NCI-H2107 treated with DMSO at 0.1 percent for 48 hours (cell line): ENCODE measurements at regions not wholly inside any gene's neighbourhood (a gene's known extent, or its start where the extent isn't known, plus 50 kb on each side); places are given as distances from the start of the nearest gene placed in this dataset.

ENCODE experiments used
- DNase-seq: peaks from one replicate; lab custom pipeline; 2025; ENCODE audit not compliant: unreplicated experiment; lab: John Stamatoyannopoulos, UW

DNA sequence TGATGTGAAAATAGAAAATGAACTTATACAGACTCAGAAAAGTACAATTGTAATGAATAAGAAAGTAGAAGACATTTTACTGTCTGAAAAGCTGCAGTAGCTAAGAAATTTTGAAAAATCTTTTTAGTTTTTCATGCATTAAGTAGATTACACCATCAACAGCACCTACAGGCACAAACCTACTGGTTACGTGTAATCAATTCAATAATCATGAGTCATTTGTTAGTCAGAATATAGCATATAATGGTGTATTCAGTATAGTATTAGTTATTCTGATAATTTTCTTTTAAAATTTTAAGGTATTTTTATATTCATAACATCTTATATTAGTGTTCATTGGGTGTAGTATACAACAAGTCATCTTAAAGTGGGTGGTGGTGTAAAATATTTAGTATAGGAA, 550.5 kb upstream of the GBE1 start:
- DNase-seq, result no peak

DNA sequence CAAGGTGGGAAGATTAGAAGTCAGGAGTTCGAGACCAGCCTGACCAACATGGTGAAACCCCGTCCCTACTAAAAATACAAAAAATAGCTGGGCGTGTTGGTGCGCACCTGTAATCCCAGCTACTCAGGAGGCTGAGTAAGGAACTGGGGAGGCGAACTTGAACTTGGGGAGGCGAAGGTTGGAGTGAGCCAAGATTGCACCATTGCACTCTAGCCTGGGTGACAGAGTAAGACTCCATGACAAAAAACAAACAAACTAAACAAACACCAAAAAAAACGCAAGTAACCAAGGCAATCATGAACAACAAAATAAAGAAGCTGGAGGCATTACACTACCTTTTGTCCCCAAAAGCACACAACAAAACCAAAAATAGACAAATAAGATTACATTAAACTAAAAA, 547.3 kb upstream of the GBE1 start:
- DNase-seq, result no peak

DNA sequence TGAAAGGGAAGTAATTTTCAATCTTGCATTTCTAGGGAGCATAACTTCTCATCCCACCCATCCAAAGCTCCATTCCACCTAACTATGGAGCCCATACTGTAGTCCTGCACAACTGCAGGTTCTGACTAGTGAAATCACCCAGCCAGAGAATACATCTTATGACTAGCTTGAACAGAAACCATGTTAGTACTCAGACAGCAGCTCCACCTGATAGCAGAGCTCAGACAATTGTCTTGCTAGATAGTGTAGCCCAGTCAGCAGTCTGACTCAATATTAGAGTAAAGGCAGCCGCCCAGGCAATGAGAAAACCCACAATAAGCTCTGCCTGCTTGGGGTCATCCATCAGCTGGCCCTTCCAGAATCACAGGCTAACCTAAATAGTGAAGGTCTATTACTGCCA, 544.7 kb upstream of the GBE1 start:
- DNase-seq, result no peak

- DNase-seq, result no peak
These were observed 533.2 kb upstream of the GBE1 start for GRCh38 chr3:82294609-82295008.

DNA sequence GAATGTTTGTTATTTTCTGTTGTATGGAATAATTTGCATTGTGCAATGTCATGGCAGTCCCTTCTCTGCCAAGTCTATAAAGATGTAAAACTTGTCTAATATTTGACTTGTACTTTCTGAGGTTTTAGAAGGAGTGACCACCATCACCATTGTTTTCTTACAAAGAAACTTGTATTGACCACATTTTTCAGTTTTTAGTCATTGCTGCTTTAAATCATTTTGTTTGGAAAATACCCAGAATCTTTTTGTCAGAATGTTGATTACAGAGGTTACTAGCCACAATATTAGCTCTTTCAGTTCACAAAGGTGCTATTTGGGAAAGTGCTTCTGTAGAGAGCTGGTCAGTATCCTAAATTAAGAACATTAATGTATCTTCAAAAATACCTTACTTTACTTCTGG, 532.4 kb upstream of the GBE1 start:
- no peak for DNase-seq

DNA sequence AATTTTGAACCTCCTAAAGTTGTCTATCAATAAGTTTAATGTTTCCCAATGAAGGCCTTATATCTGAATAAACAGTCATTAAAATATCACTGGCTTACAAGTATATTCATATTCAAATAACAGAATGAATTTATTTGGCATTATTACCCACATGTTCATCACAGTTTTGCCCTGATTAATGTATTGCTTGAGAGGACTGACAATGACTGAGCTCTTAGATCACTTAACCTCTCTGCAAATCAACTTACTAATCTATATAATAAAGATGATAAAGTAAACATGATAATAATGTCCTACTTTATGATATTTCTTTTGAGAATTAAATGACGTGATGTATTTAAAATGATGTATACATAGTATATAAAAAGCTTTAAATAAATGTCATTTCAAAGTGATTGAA, 532.0 kb upstream of the GBE1 start:
- DNase-seq, result no peak

DNA sequence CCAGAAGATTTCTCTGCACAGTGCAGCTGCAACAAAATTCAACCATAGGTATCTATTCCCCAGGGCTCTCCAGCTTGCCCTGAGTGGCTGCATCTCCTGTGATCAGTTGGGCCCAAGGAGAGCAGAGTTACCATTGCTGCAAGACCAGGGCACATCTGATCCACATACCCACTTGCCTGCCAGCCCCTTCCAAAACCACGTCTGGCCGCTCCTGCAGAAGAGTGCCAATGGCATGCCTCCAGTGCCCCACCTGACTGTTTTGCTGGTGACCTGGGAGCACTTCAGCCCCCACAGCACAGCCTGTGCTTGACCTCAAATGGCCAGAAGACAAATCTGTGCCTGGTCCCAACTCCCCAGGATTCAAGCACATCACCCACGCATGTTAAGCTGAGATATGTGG, 526.1 kb upstream of the GBE1 start:
- no peak for DNase-seq

- DNase-seq, result no peak
These were observed 519.8 kb upstream of the GBE1 start for GRCh38 chr3:82281205-82281604.

GRCh38 chr3:82276992-82277391, 515.5 kb upstream of the GBE1 start:
- no peak for DNase-seq

DNA sequence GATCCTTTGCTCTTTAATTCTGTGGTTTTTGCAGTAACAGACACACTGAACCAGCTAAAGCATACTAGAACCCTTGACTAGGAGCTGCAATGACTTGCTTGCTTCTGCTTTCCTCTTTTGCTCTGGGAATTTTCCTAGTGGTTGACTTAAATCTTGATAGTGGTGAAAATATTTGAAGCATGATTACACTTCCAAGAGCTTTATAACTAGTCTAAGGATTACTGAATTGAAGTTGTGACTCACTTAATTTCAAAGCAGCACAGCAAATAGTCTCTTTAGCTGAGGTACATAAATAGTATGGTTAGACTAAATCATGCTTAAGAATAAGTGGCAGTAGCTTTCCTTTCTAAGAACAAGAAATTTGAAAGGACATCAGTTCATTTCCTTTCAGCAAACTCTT, 513.5 kb upstream of the GBE1 start:
- DNase-seq, result no peak

GRCh38 chr3:82265747-82266146, 504.3 kb upstream of the GBE1 start:
- DNase-seq, result no peak

DNA sequence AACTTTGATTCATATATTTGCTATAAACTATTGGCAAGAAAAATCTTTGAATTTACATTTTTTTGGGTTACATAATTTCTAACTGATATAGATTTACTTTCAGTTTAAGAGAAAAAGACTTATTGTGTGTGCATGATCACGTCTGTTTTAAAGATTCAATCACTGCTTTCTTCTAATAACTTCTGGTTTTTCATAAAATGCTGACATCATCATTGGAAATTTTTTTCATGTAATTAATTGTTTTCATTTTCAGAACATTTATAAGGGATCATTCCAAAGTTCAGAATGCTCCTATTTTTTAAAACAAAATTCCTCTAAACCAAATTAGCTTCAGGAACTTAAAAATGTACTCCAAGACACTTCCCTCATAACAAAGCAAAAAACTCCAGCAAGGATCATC, 500.7 kb upstream of the GBE1 start:
- no peak for DNase-seq

GRCh38 chr3:82261637-82262036, 500.2 kb upstream of the GBE1 start:
- DNase-seq, result no peak

DNA sequence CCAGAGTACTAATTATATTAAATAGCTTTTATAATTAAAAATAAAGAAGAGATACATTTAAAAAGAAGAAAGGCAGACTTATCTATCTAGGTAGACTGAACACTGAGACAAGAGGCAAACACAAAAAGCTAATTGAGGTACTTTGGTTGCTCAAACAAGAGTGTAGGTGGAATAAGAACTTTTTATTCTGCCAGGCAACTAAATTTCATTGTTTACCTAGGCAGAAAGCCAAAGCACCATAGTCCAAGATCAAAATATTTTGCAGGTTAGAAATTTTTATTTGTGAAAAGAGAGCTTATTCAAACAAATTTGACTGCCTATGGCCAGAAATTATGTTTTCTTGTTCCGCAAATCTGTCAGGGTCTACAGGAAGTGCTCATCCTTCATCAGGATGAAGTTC, 499.6 kb upstream of the GBE1 start:
- no peak for DNase-seq

GRCh38 chr3:82259994-82260393, 498.5 kb upstream of the GBE1 start:
- no peak for DNase-seq

DNA sequence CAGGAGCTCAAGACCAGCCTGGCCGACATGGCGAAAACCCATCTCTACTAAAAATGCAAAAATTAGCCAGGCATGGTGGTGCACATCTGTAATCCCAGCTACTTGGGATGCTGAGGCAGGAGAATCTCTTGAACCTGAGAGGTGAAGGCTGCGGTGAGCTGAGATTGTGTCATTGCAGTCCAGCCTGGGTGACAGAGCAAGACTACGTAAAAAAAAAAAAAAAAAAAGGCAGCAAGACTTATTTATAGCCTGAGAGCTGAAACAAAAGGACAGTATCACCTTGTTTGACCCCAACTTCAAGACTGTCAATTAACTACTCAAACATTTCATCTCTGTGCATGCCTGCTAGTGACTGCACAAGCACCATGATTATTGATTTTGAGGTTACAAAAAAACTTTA, 478.9 kb upstream of the GBE1 start:
- DNase-seq, result no peak

DNA sequence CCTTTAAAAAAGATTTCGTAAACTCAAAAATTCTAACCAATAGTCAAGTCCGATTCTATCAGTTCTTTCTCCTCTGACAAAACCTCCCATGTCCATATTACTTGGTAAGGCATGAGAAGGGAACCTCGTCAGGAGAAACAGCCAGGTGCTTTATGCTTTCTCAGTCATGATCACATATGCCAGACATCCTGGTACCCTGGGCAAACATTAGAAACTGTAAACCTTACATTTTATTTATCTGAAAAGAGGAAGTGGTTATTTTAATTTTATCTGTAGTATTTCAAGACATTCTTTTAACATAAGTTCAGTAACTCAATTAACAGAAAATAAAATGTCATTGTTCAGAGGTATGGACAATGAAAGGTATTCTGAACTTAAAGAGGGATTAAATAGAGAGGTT, 474.8 kb upstream of the GBE1 start:
- DNase-seq, result no peak

GRCh38 chr3:82229397-82229796, 468.0 kb upstream of the GBE1 start:
- no peak for DNase-seq

DNA sequence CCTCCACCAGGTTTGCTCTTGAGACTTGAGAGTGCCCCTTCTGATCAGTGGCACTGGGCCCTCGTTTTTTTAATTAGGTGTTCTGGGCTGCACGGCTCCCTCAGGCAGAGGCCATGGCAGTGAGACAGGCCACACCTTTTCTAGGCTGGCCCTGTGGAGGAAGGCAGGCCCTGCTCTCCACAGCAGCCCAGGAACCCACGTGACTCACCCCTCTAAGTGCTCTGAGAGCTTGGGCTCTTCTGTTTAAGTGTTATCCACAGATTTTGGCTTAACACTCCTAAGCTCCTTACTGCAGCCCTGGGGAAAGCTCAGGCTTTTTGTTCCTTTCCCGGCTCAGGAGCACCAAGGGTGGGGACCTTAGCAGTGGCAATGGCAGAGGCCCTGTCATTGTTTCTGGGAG, 463.2 kb upstream of the GBE1 start:
- DNase-seq, result no peak

DNA sequence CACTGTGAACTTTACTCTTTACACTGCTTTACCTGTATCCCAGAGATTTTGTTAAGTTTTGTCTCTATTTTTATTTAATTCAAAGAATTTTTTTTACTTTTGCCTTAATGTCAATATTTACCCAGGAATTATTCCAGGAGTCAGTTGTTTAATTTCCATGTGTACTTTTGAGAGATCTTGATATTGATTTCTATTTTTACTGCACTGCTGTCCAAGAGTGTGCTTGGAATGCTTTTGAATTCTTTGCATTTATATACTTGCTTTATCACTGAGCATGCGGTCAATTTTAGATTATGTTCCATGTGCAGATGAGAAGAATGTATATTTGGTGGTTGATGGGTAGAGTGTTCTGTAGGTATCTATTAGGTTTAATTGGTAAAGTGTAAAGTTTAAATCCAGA, 461.0 kb upstream of the GBE1 start:
- no peak for DNase-seq

DNA sequence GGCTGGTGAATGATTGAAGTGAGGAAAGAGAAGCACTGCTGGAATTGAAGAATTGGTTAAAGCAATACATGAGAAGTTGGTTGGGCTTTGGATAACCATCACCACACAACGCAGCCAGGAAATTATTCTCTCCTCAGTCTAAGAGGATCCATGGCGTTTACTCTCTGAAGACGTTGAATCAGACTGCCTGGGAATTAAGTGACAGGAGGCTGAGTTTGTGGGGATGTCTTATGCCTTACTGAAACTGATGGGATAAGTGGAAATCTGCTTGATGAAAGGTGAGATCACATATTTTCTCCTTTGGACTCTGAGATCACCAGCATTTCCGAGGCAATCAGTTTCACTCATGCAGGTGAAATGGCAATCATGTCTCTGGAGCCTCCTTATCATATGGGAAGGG, 456.1 kb upstream of the GBE1 start:
- DNase-seq, result no peak

- DNase-seq, result no peak
These were observed 446.7 kb upstream of the GBE1 start for GRCh38 chr3:82208002-82208710.

DNA sequence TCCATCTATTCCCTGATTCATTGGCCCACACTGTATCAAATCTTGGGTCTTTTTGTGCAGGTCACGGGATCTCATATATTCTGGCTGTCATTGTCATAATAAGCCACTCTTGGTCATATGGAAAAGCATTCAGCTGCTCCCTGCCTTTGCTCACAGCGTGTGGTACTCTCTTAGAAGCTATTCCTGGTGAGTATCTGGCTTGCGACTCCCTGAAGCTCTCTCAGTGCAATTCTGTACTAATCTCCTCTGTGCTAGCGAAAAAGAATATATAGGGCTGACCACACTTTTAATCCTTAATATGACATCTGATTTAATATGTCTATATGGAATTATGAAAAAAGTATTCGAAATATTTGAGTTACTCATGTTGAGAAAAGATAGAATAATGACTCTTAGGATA, 440.8 kb upstream of the GBE1 start:
- no peak for DNase-seq

DNA sequence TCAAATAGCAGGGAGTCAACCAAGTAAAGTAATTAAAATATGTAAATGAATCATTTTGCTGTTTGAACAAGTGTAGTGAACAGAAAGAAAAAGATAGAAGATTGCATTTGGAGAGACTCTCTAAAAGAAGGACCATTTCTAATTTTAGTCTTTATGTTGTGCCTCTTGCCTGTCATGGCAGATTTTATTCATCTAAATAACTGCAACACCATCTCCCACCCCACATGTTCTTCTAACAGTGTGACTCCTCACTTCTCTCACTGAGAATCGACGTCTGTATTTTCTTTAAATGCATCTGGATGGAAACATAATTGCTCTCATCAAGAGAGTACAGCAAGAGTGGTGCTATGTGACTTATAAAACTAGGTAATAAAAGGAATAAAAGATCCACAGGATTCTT, 439.9 kb upstream of the GBE1 start:
- no peak for DNase-seq
